Choroid plexus epithelial cell (primary cell): ENCODE measurements at regions not wholly inside any gene's neighbourhood (a gene's known extent, or its start where the extent isn't known, plus 50 kb on each side); places are given as distances from the start of the nearest gene placed in this dataset.

Source experiments
- DNase-seq: peaks from one replicate; pipeline ENCODE4 v3.0.0-alpha.2; 2010; ENCODE audit warnings: low read depth
- H3K4me3 ChIP-seq: 2 replicates; pipeline ENCODE4 v1.5.1; 2011; ENCODE audit warnings: low read depth, mild to moderate bottlenecking, control low read depth, low read length, moderate library complexity
- TF ChIP-seq, protein P1 (sequence below): conservative IDR thresholded peaks from 2 replicates; pipeline ENCODE4 v1.5.1; 2011; ENCODE audit warnings: low read depth, mild to moderate bottlenecking, control low read depth, inconsistent platforms, low read length, moderate library complexity

DNA sequence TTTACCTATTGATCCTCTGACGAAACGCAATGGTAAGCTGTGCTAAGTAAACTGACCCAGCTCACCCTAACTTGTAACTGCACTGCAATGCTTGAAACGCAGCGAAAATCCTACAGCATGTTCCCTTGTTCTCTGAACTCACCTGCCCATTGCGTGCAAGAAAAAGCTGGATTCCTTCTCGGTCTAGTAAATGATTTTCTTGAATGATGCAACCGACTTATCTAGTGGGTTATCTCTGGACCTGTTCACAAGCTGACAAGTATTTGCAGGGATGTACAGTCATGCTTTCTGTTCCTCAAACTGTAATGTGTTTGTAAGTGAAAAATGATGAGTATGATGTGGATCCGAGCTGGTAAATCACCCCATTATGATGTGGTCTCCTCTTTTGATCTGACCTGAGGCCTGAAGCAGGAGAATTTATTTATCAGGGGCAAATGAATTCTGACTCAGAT, 140.1 kb downstream of the BTC start:
- H3K4me3 ChIP-seq, result no peak overlapping the region
- peak; percentile 43 for DNase-seq
- TF ChIP-seq, protein P1, sequence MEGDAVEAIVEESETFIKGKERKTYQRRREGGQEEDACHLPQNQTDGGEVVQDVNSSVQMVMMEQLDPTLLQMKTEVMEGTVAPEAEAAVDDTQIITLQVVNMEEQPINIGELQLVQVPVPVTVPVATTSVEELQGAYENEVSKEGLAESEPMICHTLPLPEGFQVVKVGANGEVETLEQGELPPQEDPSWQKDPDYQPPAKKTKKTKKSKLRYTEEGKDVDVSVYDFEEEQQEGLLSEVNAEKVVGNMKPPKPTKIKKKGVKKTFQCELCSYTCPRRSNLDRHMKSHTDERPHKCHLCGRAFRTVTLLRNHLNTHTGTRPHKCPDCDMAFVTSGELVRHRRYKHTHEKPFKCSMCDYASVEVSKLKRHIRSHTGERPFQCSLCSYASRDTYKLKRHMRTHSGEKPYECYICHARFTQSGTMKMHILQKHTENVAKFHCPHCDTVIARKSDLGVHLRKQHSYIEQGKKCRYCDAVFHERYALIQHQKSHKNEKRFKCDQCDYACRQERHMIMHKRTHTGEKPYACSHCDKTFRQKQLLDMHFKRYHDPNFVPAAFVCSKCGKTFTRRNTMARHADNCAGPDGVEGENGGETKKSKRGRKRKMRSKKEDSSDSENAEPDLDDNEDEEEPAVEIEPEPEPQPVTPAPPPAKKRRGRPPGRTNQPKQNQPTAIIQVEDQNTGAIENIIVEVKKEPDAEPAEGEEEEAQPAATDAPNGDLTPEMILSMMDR, result no peak

DNA sequence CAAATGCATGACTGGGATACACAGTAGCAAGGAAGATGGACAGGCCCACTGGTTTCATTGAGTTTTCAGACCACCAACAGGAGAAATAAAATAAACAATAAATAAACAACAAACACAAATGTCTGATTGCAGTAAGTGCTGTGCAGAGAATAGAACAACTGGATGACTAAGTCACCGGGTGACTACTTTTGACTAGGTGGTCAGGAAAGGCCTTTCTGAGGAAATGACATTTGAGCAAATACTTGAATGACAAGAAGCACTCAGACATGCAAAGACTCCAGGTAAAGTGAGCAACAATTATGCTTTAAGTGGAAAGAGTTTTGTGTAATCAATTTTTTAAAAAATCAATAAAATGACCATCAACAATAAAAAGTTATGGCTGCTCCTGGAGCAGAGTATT, 137.7 kb downstream of the BTC start:
- H3K4me3 ChIP-seq, result no peak overlapping the region
- DNase-seq, result no peak
- TF ChIP-seq, protein P1, result no peak

DNA sequence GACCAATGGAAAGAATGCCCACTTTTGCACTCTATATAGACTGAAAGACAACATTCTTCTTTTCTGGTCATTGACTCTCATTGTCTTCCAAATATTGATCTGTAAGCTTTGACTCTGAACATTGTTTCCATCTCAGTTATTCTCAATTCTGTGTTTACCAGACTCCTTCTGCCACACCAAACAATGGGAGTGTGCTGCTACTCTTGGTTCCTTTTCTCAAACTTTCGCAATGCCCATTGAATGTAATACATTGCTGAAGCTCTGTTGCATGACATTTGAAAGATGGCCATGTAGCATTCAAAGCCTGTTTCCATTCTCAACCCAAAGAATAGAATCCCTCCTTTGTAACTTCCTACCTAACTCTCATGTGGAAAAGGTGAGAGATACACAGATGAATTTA, 136.2 kb downstream of the BTC start:
- TF ChIP-seq, protein P1, result no peak
- H3K4me3 ChIP-seq, result no peak overlapping the region
- DNase-seq, result no peak

DNA sequence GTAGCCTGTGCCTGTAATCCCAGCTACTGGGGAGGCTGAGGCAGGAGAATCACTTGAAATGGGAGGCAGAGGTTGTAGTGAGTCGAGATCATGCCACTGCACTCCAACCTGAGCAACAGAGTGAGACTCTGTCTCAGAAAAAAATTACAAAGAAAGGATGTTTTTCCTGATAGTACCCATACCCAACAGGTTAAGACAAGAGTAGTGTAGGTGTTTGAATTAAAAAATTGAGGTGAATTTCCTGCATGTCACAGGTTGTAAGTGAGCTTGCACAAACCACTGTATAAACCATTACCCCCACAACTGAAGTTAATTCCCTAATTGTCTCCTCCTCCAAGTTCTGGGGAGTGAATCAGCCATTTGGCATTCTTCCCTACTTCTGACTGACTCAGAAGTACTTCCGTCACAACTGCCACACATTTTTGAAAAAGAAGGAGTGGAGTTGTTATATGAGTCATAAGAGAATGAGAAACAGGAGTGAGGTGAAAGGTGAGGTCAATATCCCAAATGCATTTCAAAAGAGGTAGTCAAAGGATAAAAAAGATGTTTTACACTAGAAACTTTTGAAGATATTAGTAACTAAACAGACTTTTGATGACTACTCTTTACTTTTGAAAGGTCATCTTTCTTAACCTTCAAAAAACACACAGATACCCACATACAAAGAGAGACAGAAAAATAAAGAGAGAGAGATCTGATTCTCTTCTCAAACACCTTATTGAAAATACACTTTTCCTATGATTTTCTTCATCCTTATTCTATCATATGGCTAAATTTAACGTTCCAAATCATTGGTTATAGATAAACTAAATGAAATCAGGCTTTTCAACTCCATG, 134.5 kb downstream of the BTC start:
- DNase-seq, result peak; percentile 99
- no peak overlapping the region for H3K4me3 ChIP-seq
- TF ChIP-seq, protein P1, result no peak

DNA sequence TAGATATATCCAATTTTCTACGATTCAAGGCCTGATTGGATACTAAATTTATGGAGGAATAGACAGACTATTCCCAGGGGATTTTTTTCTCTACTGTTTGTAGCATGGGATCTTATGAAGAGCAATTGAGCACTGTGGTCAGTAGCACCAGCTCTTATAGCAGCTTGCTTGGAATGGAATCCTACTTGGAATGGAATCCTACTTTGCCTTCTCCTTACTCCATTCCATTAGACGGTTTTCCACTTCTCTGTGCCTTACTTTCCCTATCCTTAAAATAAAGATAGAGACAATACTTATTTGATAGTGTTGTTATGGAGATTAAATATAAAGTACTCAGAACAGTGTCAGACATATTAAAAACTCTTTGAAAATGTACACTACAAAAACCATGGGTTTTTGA, 133.5 kb downstream of the BTC start:
- TF ChIP-seq, protein P1, result no peak
- DNase-seq, result no peak
- H3K4me3 ChIP-seq, result no peak overlapping the region

DNA sequence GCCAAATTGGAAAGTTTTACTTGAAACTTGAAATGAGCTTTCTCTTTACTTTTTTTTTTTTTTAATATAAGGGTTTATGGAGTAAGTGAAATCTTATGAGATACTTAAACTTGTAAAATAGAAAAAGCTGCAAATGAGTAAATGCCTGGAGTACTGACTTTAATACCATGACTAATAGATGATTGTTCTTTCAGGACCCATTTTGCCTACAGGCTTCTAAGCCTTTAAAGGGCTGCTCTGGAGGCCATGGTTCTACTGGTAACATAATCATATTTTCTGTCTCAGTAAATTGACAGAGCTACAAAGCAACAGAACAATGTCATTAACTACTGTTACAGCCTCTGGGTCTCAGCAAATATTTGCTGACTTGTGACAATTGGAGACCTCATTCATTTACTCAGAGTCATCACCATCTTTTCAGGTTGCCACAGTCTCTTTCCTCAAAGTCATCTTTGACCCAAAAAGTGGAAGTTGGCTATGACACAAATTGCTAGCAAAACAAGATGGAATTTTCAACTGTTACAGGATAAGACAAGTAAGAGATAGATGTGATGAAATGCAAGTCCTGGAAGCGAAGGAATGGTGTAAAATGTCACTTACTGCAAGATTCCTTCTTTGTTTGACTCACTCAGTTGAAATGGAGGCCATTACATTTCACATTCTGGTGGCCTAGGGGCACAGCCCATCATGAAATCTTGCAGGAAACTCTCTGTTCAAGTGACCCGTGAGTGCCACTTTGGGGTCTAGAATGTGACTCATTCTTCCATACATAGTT, 132.7 kb downstream of the BTC start:
- TF ChIP-seq, protein P1, result no peak
- DNase-seq, result peak; percentile 53
- no peak overlapping the region for H3K4me3 ChIP-seq

DNA sequence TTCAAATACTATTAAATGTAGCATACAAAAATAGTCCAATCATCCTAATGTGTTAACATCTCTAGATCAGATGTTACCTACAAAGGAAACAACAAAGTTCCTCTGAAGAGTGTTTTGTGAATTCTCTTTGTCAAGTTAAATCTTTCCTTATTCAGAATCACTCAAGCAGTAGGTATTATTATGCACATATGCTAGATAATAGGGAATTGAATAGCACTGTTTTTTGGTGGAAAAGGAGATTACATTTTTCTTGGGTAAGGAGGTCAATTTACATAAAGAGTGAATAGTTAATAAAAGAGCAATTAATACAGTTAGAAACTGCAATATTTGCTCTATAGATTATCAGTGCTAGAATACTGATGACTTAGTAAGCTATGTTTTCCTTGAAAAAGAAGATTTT, 130.7 kb downstream of the BTC start:
- no peak overlapping the region for H3K4me3 ChIP-seq
- TF ChIP-seq, protein P1, result no peak
- no peak for DNase-seq
